HG03442 (cell line): ENCODE measurements at regions not wholly inside any gene's neighbourhood (a gene's known extent, or its start where the extent isn't known, plus 50 kb on each side); places are given as distances from the start of the nearest gene placed in this dataset.

Experiments used
- ATAC-seq: cut with Tn5 transposase; IDR thresholded peaks from one replicate; pipeline ENCODE4 v1.9.1; 2021; ENCODE audit warnings: mild to moderate bottlenecking, moderate library complexity; ENCODE audit not compliant: unreplicated experiment

- no peak for ATAC-seq
These were observed 127.9 kb upstream of the TARS1 start for GRCh38 chr5:33312571-33313549.

DNA sequence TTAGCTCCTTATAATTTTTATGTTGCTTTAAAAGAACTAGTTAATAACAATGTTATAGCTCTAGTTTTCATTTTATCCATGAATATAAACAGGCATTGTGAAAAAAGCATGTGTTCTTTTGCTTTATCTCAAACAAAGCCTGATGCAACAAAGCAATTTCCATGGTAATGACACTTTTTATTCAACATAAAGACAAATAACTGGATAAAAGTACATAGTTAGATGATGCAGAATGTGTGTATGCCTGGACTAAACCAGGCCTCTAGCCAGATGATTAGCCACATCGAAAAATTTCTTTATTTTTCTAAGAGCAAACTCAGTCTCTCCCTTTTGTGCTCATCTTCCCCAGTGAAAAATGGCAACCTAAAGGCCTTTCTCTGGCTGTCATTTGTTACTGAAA lies 125.6 kb upstream of the TARS1 start:
- no peak for ATAC-seq

DNA sequence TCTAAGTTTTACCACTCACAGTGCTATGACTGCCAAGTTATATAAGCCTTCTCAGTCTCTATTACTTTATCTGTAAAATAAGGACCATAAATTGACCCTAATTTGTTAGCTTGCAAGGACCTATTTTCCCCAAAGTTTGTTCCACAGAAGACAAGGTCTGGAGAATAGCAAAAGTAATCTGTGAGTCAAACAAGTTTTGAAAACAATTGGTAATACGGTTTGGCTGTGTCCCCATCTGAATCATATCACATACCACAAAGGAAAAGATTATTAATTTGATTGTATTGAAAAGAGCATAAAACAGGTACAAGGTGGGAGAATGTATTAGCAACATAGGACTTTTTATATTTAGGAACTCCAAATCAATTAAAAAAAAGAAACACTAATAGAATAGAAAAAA lies 124.0 kb upstream of the TARS1 start:
- no peak for ATAC-seq

DNA sequence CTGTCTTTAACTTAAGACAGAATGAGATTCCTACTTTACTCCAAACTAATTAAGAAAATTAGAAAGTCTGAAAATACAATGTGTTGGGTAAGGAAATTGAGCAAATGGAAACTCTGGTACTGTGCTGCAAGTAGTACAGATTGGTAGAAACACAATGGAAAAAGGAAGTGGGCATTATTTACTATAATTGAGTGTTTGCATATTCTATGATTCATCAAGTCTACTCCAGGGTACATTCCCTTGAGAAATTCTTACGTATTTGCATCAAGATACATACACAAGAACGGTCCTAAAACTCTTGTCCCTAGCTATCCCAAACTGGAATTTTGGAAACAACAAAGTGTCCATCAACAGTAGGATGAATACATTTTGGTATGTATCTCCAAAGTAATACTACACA lies 123.5 kb upstream of the TARS1 start:
- ATAC-seq = no peak

DNA sequence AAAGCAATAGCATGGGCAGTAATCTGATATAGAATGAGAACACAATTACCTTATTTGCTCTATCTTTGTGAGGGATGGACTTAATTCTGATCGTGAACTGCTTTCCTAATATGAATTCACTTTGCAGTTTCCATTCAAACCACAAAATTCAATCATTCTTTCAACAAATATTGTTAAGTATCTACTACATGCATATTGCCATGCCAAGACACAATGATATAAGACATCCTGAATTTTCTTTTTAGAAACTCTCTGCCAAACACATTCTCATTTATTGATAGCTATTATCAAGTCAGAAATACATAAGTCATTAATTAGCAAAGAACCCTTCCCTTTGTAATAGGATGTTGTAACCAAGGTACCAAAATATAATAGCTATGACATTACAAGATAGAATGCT lies 121.6 kb upstream of the TARS1 start:
- no peak for ATAC-seq

GRCh38 chr5:33319841-33320240 lies 120.9 kb upstream of the TARS1 start:
- no peak for ATAC-seq

DNA sequence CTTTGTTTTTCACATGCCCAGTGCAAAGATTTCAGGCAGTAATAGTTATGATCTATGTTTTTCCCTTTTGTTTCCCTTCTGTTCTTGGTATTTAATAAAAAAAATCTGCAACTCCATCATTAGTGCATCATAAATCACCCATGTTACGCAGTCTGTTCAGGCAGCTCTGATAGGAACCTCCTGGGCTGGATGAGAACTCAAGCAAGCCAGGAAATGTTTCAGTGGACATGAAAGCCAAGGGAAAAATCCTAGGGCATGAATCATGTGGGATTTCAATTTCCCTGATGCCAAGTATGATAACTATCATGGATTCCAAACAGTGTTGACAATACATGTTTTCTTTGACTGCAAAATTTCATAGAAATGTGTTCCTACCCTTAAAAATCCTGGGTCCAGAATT lies 119.7 kb upstream of the TARS1 start:
- no peak for ATAC-seq

DNA sequence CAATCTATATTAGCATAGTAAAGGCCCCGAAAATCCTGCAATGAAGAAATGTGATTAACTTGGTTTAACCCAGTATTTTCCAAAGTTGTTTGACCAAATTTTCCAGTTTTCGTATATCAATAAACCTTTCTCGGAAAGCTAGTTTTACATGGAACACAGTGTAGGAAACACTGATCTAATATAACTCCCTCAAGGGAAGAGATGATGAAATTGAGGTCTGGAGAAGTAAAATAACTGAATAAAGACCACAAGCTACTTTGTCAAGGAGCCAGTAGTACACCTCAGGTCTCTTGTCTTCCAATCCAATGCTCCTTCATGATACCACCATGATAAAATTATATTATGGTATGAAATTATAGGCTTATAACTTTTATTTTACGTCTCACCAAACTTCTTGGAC lies 118.1 kb upstream of the TARS1 start:
- no peak for ATAC-seq

DNA sequence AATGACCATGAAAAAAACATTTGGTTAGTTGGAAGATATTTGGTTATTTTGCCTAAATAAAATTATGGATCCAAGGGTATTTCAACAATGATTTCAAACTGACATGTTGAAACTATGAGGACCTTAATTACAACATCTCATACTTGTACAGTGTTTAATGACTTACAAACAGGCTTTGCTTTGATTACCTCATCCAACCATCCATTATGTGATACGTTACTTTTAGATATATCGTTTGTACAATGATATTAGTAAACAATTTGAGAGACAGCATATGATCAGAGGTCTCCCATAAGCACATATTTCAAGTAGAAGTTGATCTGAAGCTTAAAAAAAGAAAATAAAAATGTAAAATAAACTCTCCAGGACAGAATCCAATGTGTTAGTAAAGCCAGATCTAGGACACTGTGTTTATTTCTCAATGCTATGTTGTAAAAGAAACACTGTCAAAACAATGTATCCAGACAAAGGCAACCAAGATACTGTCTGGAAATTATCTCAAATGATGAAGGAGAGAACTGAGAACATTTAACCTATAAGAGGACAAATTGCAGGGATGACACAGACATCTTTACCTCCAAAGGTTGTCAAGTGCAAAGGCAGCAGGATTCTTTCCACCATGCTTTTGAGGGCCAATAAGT lies 116.0 kb upstream of the TARS1 start:
- ATAC-seq = no peak

DNA sequence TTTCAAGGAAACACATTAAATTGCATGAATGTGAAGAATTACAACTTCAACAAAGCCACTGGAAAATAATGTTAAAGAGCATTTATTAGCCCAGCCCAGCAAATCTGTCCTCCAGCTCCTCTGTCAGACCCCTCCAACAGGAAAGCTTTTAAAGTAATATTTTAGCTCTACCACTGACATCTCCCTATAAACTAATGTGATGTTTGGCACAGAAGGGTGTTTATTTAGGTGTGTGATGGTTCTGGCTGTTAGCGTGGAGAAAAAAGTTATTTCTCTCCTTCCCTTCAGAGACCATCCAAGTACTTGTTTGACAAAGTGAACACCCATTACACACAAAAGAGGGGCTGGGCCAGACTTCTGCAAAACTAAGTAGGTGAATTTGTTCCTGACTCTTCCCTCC lies 111.9 kb upstream of the TARS1 start:
- ATAC-seq = no peak

GRCh38 chr5:33329891-33330290 lies 110.9 kb upstream of the TARS1 start:
- no peak for ATAC-seq

DNA sequence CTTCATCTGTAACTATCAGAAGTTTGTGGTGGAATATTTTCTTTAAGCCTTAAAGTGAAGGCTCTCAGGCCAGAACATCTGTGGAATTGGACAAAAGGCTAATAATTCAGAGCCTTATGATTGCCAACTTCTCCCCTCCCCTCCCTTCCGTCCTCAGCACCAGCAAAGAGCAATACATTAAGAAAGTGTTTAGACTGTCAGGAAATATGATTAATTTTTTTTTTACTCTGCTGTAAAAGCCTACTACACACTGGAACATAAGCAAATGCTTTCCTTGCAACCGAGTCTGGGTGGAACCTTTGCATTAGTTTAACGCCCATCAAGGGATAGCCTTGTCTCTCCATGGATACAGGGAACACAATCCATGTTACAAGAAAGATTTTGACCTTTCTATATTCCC lies 110.3 kb upstream of the TARS1 start:
- ATAC-seq = no peak

DNA sequence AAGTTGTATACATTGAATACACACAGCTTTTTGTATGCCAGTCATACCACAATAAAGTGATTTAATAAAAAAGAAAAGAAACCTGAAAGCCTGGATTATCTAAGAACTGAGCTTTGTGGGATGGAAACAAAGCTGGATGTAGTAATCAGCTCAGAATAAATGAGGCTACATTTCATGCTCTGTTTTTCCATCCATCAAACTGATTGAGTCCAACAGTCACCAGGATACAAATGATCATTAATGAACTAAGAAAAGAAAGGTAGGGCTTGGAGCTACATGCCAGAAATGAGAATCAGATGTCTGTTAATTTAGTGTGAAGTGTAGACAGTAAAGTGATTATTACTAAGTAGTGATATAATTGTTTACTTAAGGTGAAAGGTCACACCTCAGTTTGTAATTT lies 109.8 kb upstream of the TARS1 start:
- no peak for ATAC-seq

DNA sequence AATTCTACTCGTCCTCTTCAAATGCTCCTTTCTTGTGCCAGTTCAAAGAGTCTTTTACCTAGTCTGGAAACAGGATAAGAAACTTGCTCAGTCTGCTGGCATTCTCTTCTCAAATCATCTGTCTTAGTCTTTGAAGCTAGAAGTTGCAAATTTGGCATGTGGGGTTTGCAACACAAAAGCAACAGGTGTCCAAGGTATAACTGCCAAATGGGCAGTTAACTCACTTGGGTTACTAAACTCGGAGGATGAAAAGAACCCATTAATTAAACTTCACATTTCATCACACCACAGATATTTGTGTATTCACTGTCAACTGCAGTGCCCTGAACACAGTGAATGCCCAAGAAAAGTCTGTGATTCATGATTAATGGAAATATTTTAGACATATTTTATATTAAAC lies 108.0 kb upstream of the TARS1 start:
- no peak for ATAC-seq

- no peak for ATAC-seq
These were observed 105.9 kb upstream of the TARS1 start for GRCh38 chr5:33334829-33335228.

GRCh38 chr5:33336891-33337636 lies 103.7 kb upstream of the TARS1 start:
- ATAC-seq = no peak

DNA sequence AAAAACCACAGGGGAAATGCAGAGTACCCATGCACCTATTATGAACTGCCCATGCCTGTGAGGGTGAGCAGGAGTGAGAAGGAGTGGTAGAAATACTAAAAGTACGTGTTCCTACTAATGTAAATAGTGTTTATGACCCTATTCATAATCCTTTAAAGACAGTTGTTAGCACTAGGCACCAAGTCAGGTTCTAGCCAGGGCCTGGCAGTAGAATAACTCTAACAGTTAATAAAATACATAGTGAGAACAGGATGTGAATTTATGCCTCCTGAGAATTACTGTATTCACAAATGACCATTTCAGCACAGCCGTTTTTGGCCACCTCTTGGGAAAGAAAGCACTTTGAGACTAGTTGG lies 103.2 kb upstream of the TARS1 start:
- no peak for ATAC-seq

DNA sequence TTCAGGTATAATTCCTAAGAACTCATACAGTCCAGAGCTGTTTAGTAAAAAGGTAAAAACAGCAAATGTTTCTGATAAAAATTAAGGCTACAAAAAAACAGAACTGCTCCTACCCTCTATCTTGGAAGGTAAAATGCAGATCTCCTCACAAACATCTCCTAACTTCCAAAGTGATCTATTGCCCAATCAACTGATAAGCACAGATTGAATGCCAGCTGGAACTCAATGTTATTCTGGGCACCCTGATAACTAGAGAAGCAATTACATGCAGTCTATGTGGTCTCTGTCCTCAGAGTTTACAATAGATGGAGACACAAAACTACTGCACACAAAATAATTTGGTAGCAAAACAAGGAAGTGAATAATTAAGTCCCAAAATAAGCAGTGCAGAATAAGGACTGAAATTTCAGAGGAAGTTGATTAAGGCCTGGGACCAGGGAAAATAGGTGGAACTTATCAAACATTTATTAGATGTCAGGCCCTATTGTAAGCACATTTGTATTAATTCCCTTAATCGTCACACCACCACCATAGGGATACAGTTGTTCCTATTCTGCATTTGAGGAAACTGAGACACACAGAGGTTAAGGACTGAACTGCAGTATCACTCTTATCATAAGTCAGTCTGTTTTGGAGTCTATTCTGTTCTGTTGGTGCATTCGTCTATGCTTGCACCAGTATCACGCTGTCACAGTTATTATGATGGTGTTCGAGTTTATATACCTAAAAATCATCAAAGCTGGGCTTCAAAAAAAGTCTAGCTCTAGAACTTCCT lies 102.2 kb upstream of the TARS1 start:
- no peak for ATAC-seq

DNA sequence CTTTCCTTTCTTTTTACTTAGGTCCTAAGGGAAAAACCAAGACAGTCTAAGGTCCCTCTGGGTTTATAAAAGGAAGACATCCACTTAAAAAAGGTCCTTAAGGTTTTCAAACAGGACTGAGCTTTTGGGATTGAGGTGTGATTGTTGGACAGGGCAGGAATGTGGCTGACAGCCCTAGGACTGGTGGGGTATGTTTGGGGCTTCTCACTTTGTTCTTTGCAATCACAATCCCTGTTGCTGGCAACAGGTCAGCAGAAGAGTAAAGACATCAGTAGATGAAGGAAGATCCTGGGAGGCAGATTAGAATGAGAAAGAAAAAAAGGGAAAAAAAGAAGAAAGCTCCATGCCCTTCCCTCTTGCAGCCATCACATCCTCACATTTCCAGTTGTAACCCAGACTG lies 101.4 kb upstream of the TARS1 start:
- no peak for ATAC-seq

- ATAC-seq = no peak
These were observed 100.6 kb upstream of the TARS1 start for GRCh38 chr5:33340195-33340594.

DNA sequence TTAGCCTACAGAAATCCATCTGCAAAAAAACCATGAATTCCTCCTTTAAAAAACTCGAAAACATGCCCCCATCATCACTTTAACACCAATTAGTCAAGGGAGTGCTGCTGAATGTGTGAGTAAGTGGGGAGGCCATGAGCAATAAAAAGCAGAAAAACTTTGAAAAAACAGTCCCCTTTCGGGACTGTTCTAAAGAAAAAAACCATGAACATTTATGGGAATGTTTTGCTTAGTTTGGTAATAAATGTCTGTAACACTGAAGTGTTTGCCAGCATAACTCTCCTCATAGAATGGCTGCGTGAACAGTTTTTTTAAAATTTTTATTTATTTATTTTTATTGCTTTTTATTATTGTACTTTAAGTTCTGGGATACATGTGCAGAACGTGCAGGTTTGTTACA lies 99.4 kb upstream of the TARS1 start:
- no peak for ATAC-seq
